Fibroblast of skin of scalp (primary cell): ENCODE measurements at regions not wholly inside any gene's neighbourhood (a gene's known extent, or its start where the extent isn't known, plus 50 kb on each side); places are given as distances from the start of the nearest gene placed in this dataset.
"Not testable (repeated sequence)": the region's sequence is repeated elsewhere in the genome, so short reads cannot be mapped to it uniquely, and the experiment has no call there.

Experiments
- DNase-seq: peaks from one replicate; pipeline ENCODE4 v3.0.0-alpha.2; 2013

- no peak for DNase-seq
Measured at GRCh38 chr17:11182430-11182829, 58.6 kb upstream of the SHISA6 start.

DNA sequence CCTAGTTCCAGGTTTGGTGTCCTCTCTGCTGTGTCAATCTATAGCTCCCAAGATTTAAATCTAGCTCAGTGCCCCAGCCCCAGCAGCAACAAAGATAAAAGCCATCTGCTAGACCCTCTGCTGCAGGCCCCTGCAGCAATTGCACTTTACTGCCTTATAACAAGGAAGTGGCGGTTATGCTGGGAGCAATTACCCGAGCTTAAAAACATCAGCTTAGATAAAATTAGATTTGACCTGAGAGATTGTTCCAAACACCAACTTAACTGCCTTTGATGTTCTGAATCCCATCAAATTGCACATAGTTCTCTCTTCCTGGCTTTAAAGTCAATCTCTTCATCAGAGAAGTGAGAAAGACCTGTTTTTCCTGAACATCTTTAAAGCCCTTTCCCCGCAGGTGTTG is 62.4 kb upstream of the SHISA6 start:
- DNase-seq = no peak

GRCh38 chr17:11177340-11177739 is 63.7 kb upstream of the SHISA6 start:
- DNase-seq = no peak

DNA sequence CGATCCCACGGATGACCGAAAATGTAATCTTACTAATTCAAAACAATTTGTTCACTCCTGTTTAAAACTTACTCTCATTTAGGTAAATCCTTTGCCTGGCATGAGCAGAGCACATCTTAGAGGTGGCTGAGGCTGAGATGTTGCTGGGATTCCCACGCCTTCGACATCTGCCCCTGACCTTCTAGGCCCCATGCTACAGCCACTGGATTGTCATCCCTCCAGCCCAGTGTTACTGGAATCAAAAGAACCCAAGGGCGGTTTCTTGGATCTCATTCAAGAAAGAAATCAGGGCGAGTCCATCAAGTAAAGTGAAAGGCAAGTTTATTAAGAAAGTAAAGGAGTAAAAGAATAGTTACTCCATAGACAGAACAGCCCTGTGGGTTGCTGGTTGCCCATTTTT is 64.5 kb upstream of the SHISA6 start:
- DNase-seq = no peak

- DNase-seq = no peak
Measured at GRCh38 chr17:11170881-11171280, 70.1 kb upstream of the SHISA6 start.

GRCh38 chr17:11151818-11152425 is 89.1 kb upstream of the SHISA6 start:
- DNase-seq = no peak

DNA sequence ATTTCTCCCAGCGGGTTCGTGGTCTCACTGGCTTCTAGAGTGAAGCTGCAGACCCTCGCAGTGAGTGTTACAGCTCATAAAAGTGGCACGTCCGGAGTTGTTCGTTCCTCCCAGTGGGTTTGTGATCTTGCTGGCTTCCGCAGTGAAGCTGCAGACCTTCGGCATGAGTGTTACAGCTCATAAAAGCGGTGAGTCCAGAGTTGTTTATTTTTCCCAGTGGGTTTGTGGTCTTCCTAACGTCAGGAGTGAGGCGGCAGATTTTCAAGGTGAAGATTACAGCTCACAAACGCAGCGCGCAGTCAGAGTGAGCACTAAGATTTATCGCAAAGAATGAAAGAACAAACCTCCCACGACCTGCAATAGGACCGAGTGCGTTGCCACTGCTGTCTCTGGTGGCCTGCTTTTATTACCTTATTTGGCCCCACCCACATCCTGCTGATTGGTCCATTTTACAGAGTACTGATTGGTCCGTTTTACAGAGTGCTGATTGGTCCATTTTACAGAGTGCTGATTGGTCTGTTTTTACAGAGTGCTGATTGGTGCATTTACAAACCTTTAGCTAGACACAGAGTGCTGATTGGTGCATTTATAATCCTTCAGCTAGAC is 90.0 kb upstream of the SHISA6 start:
- DNase-seq = not testable (repeated sequence)

- DNase-seq = peak; percentile 51
Measured at GRCh38 chr17:11144358-11145233, 96.4 kb upstream of the SHISA6 start.

DNA sequence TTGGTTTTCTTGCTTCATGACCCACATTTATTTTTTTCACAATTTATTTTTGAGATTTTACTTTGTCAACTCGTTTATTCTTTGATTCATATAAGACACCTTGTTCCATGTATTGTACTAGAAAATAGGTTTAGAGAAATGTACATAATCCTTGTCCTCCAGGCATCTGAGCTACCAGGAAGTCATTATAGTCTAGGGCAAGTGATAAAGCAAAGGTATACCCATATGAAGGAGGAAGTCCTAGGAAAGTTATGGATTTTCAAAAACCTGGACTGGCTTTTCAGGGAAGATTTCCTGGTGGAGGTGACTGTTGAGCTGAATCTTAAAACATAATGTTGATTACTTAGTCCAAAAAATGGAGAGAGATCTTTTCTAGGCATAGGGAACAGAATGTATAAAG is 98.8 kb upstream of the SHISA6 start:
- DNase-seq = no peak

- DNase-seq = no peak
Measured at GRCh38 chr17:11140501-11140900, 100.5 kb upstream of the SHISA6 start.

- DNase-seq = peak; percentile 40
Measured at GRCh38 chr17:11140043-11140442, 101.0 kb upstream of the SHISA6 start.

GRCh38 chr17:11138023-11138422 is 103.0 kb upstream of the SHISA6 start:
- peak; percentile 12 for DNase-seq

GRCh38 chr17:11135819-11136218 is 105.2 kb upstream of the SHISA6 start:
- DNase-seq = no peak

DNA sequence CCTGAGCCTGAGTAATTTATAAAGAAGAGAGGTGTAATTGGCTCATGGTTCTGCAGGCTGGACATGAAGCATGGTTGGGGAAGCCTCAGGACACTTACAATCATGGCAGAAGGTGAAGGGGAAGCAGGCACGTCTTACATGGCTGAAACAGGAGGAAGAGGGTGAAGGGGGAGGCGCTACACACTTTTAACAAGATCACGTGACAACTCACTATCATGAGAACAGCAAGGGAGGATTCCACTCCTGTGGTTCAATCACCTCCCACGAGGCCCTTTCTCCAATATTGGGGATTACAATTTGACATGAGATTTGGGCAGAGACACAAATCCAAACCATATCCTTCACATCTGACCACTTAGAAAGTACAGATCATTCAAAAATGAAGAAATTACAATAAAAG is 110.6 kb upstream of the SHISA6 start:
- DNase-seq = no peak

- no peak for DNase-seq
Measured at GRCh38 chr17:11122908-11123307, 118.1 kb upstream of the SHISA6 start.

GRCh38 chr17:11121341-11121985 is 119.5 kb upstream of the SHISA6 start:
- DNase-seq = no peak

DNA sequence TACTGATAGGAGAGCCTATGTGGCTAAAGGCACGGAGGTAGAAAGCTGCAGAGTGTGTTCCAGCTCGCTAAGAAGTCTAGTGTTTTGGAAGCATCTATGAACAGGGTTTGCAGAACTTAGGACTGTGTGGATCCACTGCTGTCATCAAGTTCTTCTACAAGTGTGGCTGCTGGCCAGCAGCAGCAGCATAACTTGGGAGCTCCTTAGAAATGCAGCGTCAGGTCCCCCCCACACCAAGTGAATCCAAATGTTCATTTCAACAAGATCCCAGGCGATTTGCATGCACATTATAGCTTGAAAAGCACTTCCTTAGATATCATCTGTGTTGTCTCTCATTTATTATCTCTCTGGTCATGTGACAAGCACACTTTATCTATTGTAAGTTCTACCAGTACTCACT is 131.9 kb upstream of the SHISA6 start:
- no peak for DNase-seq

- DNase-seq = no peak
Measured at GRCh38 chr17:11105141-11105540, 135.9 kb upstream of the SHISA6 start.

DNA sequence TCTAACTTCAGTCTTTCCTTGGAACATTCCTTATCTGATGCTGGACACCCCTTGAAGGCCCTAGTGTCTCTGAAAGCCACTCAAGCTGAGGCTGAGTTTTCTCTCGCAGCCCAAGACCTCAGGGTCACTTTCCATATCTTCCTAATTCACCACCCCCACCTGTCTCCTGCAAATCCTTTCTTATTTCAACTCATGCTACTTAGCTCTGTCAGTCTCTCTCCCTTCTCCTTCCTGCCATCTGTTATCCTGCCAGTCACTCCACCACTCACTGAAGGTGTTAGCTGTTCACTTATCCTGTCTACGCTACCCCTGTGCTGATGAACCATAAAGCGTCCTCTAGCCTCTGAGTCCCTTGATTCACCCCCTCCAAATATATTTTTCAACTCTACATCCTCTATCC is 143.9 kb upstream of the SHISA6 start:
- no peak for DNase-seq

GRCh38 chr17:11094331-11094730 is 146.7 kb upstream of the SHISA6 start:
- DNase-seq = no peak

- DNase-seq = no peak
Measured at GRCh38 chr17:11086646-11087340, 154.2 kb upstream of the SHISA6 start.

DNA sequence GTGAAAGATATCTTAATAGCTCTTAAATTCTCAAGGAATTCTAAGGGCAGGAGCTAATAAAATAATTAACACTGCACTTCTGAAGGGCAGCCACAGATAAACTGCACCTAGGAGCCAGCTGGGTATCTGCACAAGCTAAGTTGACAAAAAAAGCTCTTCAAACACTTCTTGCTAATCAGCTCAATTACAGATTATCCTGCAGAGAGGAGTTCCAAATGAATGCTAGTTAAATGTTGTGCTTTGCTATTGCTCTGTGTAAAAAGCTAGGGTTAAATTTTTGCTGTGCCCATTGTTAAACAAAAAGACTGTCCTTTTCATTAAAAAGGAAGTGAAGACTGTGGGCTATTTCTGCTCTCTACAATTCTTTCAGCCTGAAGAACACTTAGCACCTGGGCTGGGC is 158.5 kb upstream of the SHISA6 start:
- DNase-seq = no peak

DNA sequence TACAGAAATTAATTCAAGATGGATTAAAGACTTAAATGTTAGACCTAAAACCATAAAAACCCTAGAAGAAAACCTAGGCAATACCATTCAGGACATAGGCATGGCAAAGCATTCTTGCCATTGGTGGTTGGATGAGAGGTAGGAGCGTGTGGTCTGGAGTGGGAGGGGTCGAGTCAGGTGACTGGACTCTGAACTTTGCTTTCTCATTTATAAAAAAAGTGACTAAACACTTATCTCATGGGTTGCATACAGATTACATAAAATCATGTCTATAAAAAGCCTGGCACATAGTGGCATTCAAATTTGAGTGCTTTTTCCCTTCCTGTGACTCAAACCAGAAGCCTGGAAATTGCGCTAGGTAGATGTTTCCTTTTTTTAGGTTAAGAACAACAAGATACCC is 159.7 kb upstream of the SHISA6 start:
- no peak for DNase-seq
